Neural progenitor cell (in vitro differentiated cells): ENCODE measurements at regions not wholly inside any gene's neighbourhood (a gene's known extent, or its start where the extent isn't known, plus 50 kb on each side); places are given as distances from the start of the nearest gene placed in this dataset.
"Not testable (repeated sequence)": the region's sequence is repeated elsewhere in the genome, so short reads cannot be mapped to it uniquely, and the experiment has no call there.

Source experiments
- DNase-seq: peaks from one replicate; pipeline ENCODE4 v3.0.0-alpha.2; 2016; ENCODE audit warnings: low spot score
- H2AFZ ChIP-seq: fragments of 200-600 bp; sonication (generic); replicated peaks from 2 replicates; pipeline ENCODE4 v1.6.1; 2016; ENCODE audit warnings: antibody characterized with exemption
- H3F3A ChIP-seq: fragments of 200-600 bp; sonication (generic); 2 replicates; pipeline ENCODE4 v1.6.1; 2016; ENCODE audit warnings: antibody characterized with exemption, low read depth
- H3K27ac ChIP-seq: fragments of 200-600 bp; sonication (generic); 2 replicates; pipeline ENCODE4 v1.5.1; 2016; ENCODE audit warnings: mild to moderate bottlenecking
- H3K27me3 ChIP-seq: fragments of 200-600 bp; sonication (generic); 2 replicates; pipeline ENCODE4 v1.6.1; 2016; ENCODE audit warnings: mild to moderate bottlenecking, moderate library complexity
- H3K36me3 ChIP-seq: fragments of 200-600 bp; sonication (generic); 2 replicates; pipeline ENCODE4 v1.5.1; 2016
- H3K4me1 ChIP-seq: fragments of 200-600 bp; sonication (generic); 2 replicates; pipeline ENCODE4 v1.6.1; 2016; ENCODE audit warnings: mixed run types
- H3K4me2 ChIP-seq: fragments of 200-600 bp; sonication (generic); 2 replicates; pipeline ENCODE4 v1.6.1; 2016
- H3K4me3 ChIP-seq: fragments of 200-600 bp; sonication (generic); 2 replicates; pipeline ENCODE4 v1.5.1; 2016
- H3K79me2 ChIP-seq: fragments of 200-600 bp; sonication (generic); 2 replicates; pipeline ENCODE4 v1.6.1; 2016; ENCODE audit warnings: low read depth
- H3K9ac ChIP-seq: fragments of 200-600 bp; sonication (generic); 2 replicates; pipeline ENCODE4 v1.6.1; 2016
- H3K9me3 ChIP-seq: fragments of 200-600 bp; sonication (generic); 2 replicates; pipeline ENCODE4 v1.5.1; 2016; ENCODE audit warnings: low read depth
- H4K20me1 ChIP-seq: fragments of 200-600 bp; sonication (generic); 2 replicates; pipeline ENCODE4 v1.6.1; 2016; ENCODE audit warnings: low read depth
- H3K27ac Mint-ChIP-seq: 3 replicates; pipeline ENCODE4 v1.8.0; 2021; ENCODE audit warnings: mixed read lengths
- H3K27me3 Mint-ChIP-seq: 2 replicates; pipeline ENCODE4 v1.8.0; 2022; ENCODE audit warnings: low read depth, mild to moderate bottlenecking, inconsistent platforms, moderate library complexity, mixed read lengths; ENCODE audit not compliant: insufficient read depth
- H3K36me3 Mint-ChIP-seq: 3 replicates; pipeline ENCODE4 v1.8.0; 2021; ENCODE audit warnings: mixed read lengths
- H3K4me1 Mint-ChIP-seq: 3 replicates; pipeline ENCODE4 v1.8.0; 2021; ENCODE audit warnings: mixed read lengths
- H3K4me3 Mint-ChIP-seq: 3 replicates; pipeline ENCODE4 v1.8.0; 2021; ENCODE audit warnings: mild to moderate bottlenecking, moderate library complexity, mixed read lengths
- H3K9me3 Mint-ChIP-seq: 3 replicates; pipeline ENCODE4 v1.8.0; 2020; ENCODE audit warnings: mixed read lengths
- EZH2 ChIP-seq: fragments of 200-600 bp; sonication (generic); IDR thresholded peaks from 2 replicates; pipeline ENCODE4 v1.6.1; 2017; ENCODE audit warnings: antibody characterized with exemption, mild to moderate bottlenecking, moderate library complexity
- EZH2phosphoT487 ChIP-seq: fragments of 200-600 bp; sonication (generic); IDR thresholded peaks from 2 replicates; pipeline ENCODE4 v1.6.1; 2017; ENCODE audit warnings: antibody characterized with exemption
- TF ChIP-seq, protein P1 (sequence below): fragments of 200-600 bp; sonication (generic); IDR thresholded peaks from 2 replicates; pipeline ENCODE4 v1.5.1; 2017; ENCODE audit warnings: antibody characterized with exemption, mild to moderate bottlenecking

DNA sequence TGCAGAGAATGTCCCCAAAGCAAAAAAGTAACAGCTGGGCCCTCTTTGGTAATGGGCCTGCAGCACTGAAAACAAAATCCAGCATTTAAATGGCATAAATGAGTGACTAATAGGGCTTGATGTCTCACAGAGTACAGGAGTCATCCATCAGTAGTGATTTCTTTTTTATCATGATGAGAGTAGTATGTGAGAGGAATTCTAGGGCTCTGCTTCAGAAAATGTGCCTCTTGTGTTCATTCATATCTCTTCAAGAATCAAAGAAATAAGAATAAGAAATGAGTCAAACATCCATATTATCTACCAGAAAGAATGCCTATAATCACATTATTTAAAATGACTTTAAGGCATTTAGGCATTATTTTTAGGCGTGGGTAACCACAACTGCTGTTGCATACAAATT is 792.9 kb upstream of the HTR2C start:
- Histone ChIP-seq H3K4me2 (no peak overlapping the region), H3K27me3 (no peaks in the 10 kb centered on the region), H3K27ac (no peak overlapping the region), H3K79me2 (peaks cover 11% of the 10 kb centered on the region), H4K20me1 (no peaks in the 10 kb centered on the region), H3F3A (peaks cover 5% of the 10 kb centered on the region), H3K9me3 (no peaks in the 10 kb centered on the region), H3K36me3 (no peaks in the 10 kb centered on the region), H3K9ac (no peak overlapping the region), H3K4me3 (no peak overlapping the region), H2AFZ (no peak overlapping the region), H3K4me1 (peaks cover 12% of the 10 kb centered on the region)
- H3K27ac Mint-ChIP-seq: no peak overlapping the region
- TF ChIP-seq EZH2 (no peak), EZH2phosphoT487 (no peak)
- TF ChIP-seq, protein P1, sequence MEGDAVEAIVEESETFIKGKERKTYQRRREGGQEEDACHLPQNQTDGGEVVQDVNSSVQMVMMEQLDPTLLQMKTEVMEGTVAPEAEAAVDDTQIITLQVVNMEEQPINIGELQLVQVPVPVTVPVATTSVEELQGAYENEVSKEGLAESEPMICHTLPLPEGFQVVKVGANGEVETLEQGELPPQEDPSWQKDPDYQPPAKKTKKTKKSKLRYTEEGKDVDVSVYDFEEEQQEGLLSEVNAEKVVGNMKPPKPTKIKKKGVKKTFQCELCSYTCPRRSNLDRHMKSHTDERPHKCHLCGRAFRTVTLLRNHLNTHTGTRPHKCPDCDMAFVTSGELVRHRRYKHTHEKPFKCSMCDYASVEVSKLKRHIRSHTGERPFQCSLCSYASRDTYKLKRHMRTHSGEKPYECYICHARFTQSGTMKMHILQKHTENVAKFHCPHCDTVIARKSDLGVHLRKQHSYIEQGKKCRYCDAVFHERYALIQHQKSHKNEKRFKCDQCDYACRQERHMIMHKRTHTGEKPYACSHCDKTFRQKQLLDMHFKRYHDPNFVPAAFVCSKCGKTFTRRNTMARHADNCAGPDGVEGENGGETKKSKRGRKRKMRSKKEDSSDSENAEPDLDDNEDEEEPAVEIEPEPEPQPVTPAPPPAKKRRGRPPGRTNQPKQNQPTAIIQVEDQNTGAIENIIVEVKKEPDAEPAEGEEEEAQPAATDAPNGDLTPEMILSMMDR: no peak
- H3K4me1 Mint-ChIP-seq: peaks cover 7% of the 10 kb centered on the region
- H3K4me3 Mint-ChIP-seq: no peak overlapping the region
- no peaks in the 10 kb centered on the region for H3K36me3 Mint-ChIP-seq
- peaks cover 4% of the 10 kb centered on the region for H3K9me3 Mint-ChIP-seq
- DNase-seq: no peak
- H3K27me3 Mint-ChIP-seq: no peaks in the 10 kb centered on the region

DNA sequence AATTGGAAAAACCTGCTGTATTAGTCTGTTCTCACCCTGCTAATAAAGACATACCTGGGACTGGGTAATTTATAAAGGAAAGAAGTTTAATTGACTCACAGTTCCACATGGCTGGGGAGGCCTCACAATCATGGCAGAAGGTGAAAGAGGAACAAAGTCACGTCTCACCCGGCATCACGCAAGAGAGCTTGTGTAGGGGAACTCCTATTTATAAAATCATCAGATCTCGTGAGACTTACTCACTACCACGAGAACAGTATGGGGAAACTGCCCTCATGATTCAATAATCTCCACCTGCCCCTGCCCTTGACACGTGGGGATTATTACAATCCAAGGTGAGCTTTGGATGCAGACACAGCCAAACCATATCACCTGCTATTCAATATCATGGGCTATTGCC is 799.1 kb upstream of the HTR2C start:
- not testable (repeated sequence) for H3K27ac Mint-ChIP-seq, H3K36me3 ChIP-seq, H3K27ac ChIP-seq, DNase-seq, H3K9me3 Mint-ChIP-seq, H3K9me3 ChIP-seq, H2AFZ ChIP-seq, H3K9ac ChIP-seq, H3K27me3 Mint-ChIP-seq, H3K4me2 ChIP-seq, H3K36me3 Mint-ChIP-seq, H3K4me1 Mint-ChIP-seq, H3K4me3 Mint-ChIP-seq, H4K20me1 ChIP-seq, H3K4me3 ChIP-seq, H3K4me1 ChIP-seq, H3K27me3 ChIP-seq, H3F3A ChIP-seq
- peaks cover 33% of the 10 kb centered on the region for H3K79me2 ChIP-seq

DNA sequence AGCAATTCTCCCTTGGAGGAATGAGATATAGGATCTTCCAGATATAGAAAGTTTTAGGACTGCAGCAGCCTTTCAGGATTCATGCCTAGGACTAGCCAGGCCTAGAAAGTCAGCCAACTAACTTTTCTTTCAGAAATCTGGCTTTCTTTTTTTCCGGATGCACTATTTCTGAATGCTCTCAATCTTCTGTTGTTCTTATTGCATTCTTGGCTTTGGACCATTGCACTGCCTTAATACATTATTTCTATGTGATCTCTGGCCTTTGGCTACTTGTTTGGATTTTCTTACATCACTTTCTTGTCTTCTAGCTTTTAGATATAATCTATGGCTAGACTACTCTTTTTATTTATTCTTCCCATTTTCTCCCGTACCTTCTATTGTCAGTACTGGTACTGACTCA is 813.1 kb upstream of the HTR2C start:
- H3K27me3 Mint-ChIP-seq: no peaks in the 10 kb centered on the region
- no peaks in the 10 kb centered on the region for H3K9me3 Mint-ChIP-seq
- H3K4me1 Mint-ChIP-seq: peaks cover 9% of the 10 kb centered on the region
- no peak overlapping the region for H3K4me3 ChIP-seq
- H3F3A ChIP-seq: no peaks in the 10 kb centered on the region
- H3K79me2 ChIP-seq: peaks cover 4% of the 10 kb centered on the region
- H3K4me2 ChIP-seq: no peak overlapping the region
- H3K36me3 Mint-ChIP-seq: peaks cover 2% of the 10 kb centered on the region
- peaks cover 8% of the 10 kb centered on the region for H3K4me1 ChIP-seq
- H2AFZ ChIP-seq: no peak overlapping the region
- H4K20me1 ChIP-seq: no peaks in the 10 kb centered on the region
- no peaks in the 10 kb centered on the region for H3K27me3 ChIP-seq
- peak overlapping the region; percentile 11 for H3K27ac ChIP-seq
- TF ChIP-seq EZH2 (no peak), EZH2phosphoT487 (no peak)
- TF ChIP-seq, protein P1: no peak
- H3K9me3 ChIP-seq: no peaks in the 10 kb centered on the region
- DNase-seq: no peak
- H3K27ac Mint-ChIP-seq: no peak overlapping the region
- H3K4me3 Mint-ChIP-seq: no peak overlapping the region
- no peak overlapping the region for H3K9ac ChIP-seq
- no peaks in the 10 kb centered on the region for H3K36me3 ChIP-seq

DNA sequence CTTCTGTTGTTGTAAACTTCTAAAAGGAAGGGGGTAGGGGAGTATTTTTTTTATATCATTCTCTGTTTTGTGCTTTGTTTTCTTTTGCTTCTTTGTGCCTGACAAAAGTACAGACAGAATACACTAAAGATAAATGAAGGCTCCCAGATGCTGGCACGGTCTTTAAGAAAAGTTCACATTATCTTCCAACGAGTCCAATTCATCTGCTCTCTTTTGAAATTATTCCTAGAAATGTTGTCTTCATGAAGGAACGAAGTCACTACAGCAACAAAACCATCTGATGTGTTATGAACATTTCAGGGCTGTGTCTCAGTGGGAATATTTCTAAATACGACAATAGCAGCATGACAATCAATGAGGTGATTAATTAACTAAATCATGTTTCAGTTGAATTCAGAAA is 813.8 kb upstream of the HTR2C start:
- peaks cover 7% of the 10 kb centered on the region for H3K4me1 Mint-ChIP-seq

More for the DNA sequence above, 813.8 kb upstream of the HTR2C start:
- Histone ChIP-seq H3K36me3 (no peaks in the 10 kb centered on the region), H2AFZ (no peak overlapping the region), H4K20me1 (no peaks in the 10 kb centered on the region), H3K4me3 (no peak overlapping the region), H3K4me2 (no peak overlapping the region), H3K4me1 (peaks cover 8% of the 10 kb centered on the region), H3K79me2 (peaks cover 4% of the 10 kb centered on the region), H3K9ac (no peak overlapping the region), H3K27me3 (no peaks in the 10 kb centered on the region), H3F3A (no peaks in the 10 kb centered on the region), H3K27ac (peak overlapping the region; percentile 11), H3K9me3 (no peaks in the 10 kb centered on the region)
- peaks cover 2% of the 10 kb centered on the region for H3K36me3 Mint-ChIP-seq
- no peak overlapping the region for H3K4me3 Mint-ChIP-seq
- no peak overlapping the region for H3K27ac Mint-ChIP-seq
- H3K27me3 Mint-ChIP-seq: no peaks in the 10 kb centered on the region
- DNase-seq: no peak
- no peaks in the 10 kb centered on the region for H3K9me3 Mint-ChIP-seq
- TF ChIP-seq EZH2 (no peak), EZH2phosphoT487 (no peak)
- TF ChIP-seq, protein P1: no peak
